OCI-LY3 (cell line): ENCODE measurements at regions not wholly inside any gene's neighbourhood (a gene's known extent, or its start where the extent isn't known, plus 50 kb on each side); places are given as distances from the start of the nearest gene placed in this dataset.

Experiments
- H2AFZ ChIP-seq: fragments of 200-600, 300-600 bp; shearing (Covaris generic); 2 replicates; pipeline ENCODE4 v1.6.0; 2014; ENCODE audit warnings: antibody characterized with exemption, low read depth, low read length
- H3K27ac ChIP-seq: fragments of 200-600, 300-600 bp; sonication (generic); 2 replicates; pipeline ENCODE4 v1.5.1; 2014; ENCODE audit warnings: mild to moderate bottlenecking, low read length, moderate library complexity, mixed read lengths
- H3K27me3 ChIP-seq: fragments of 200-600, 300-600 bp; sonication (generic); 2 replicates; pipeline ENCODE4 v1.6.1; 2014; ENCODE audit warnings: low read depth, low read length, mixed read lengths
- H3K36me3 ChIP-seq: fragments of 200-600, 300-600 bp; sonication (generic); replicated peaks from 2 replicates; pipeline ENCODE3; 2014; ENCODE audit warnings: low read depth, low read length, mixed read lengths
- H3K4me1 ChIP-seq: fragments of 300-600, 200-600 bp; sonication (generic); 2 replicates; pipeline ENCODE4 v1.6.1; 2014; ENCODE audit warnings: low read length, mixed read lengths
- H3K4me2 ChIP-seq: fragments of 200-600, 300-600 bp; sonication (generic); 2 replicates; pipeline ENCODE4 v1.6.1; 2014; ENCODE audit warnings: low read length, mixed read lengths
- H3K4me3 ChIP-seq: fragments of 300-600, 200-600 bp; sonication (generic); 2 replicates; pipeline ENCODE4 v1.5.1; 2014; ENCODE audit warnings: antibody characterized with exemption, mild to moderate bottlenecking, low read length, moderate library complexity
- H3K79me2 ChIP-seq: fragments of 300-600, 200-600 bp; shearing (Covaris generic); 2 replicates; pipeline ENCODE4 v1.6.1; 2014; ENCODE audit warnings: mild to moderate bottlenecking, low read length, mixed read lengths
- H3K9ac ChIP-seq: fragments of 300-600, 200-600 bp; shearing (Covaris generic); 2 replicates; pipeline ENCODE4 v1.6.0; 2014; ENCODE audit warnings: mild to moderate bottlenecking, low read length, moderate library complexity
- H3K9me3 ChIP-seq: fragments of 200-600, 300-600 bp; shearing (Covaris generic); 2 replicates; pipeline ENCODE4 v1.6.1; 2014; ENCODE audit warnings: low read length, mixed read lengths; ENCODE audit not compliant: insufficient read depth
- H4K20me1 ChIP-seq: fragments of 200-600, 300-600 bp; sonication (generic); 2 replicates; pipeline ENCODE4 v1.6.1; 2016; ENCODE audit warnings: low read length, mixed read lengths; ENCODE audit not compliant: insufficient read depth
- EZH2phosphoT487 ChIP-seq: fragments of 200-600 bp; shearing (Covaris generic); IDR thresholded peaks from 2 replicates; pipeline ENCODE4 v1.6.1; 2018; ENCODE audit warnings: antibody characterized with exemption, mixed run types, low read depth
- TF ChIP-seq, protein P1 (sequence below): fragments of 200-600, 300-600 bp; sonication (generic); IDR thresholded peaks from 2 replicates; pipeline ENCODE4 v1.5.1; 2014; ENCODE audit warnings: antibody characterized with exemption, low read length, low read depth

DNA sequence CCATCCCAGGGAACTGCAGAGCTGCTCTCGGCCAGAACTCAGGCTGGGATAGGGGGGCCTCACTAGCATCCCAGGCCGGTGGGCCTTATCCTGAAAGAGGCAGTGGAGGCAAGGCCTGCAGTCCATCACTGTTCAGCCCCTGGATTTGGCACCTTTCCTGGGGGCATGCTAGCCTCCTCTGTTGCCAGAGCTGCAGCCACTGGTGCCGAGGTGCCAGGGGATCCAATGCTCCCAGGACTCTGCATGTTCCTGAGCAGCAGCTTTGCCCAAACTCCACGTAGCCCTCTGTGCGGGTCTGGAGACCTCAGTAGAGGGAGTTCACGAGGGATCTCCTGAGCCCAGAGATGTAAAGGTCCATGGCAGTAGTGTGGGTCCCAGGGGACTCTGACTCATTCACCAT is 551.7 kb upstream of the AMOT start:
- peak overlapping the region; percentile 24; the same call in 1 of the 2 replicates for H3K4me2 ChIP-seq
- no peak overlapping the region for H3K9ac ChIP-seq
- H3K4me1 ChIP-seq, result peaks cover 21% of the 10 kb centered on the region
- H3K27me3 ChIP-seq, result no peaks in the 10 kb centered on the region
- no peaks in the 10 kb centered on the region for H4K20me1 ChIP-seq
- no peak overlapping the region for H2AFZ ChIP-seq
- no peaks in the 10 kb centered on the region for H3K36me3 ChIP-seq
- H3K4me3 ChIP-seq, result no peak overlapping the region
- no peak for TF ChIP-seq EZH2phosphoT487
- TF ChIP-seq, protein P1, sequence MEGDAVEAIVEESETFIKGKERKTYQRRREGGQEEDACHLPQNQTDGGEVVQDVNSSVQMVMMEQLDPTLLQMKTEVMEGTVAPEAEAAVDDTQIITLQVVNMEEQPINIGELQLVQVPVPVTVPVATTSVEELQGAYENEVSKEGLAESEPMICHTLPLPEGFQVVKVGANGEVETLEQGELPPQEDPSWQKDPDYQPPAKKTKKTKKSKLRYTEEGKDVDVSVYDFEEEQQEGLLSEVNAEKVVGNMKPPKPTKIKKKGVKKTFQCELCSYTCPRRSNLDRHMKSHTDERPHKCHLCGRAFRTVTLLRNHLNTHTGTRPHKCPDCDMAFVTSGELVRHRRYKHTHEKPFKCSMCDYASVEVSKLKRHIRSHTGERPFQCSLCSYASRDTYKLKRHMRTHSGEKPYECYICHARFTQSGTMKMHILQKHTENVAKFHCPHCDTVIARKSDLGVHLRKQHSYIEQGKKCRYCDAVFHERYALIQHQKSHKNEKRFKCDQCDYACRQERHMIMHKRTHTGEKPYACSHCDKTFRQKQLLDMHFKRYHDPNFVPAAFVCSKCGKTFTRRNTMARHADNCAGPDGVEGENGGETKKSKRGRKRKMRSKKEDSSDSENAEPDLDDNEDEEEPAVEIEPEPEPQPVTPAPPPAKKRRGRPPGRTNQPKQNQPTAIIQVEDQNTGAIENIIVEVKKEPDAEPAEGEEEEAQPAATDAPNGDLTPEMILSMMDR, result no peak
- no peaks in the 10 kb centered on the region for H3K9me3 ChIP-seq
- H3K79me2 ChIP-seq, result no peaks in the 10 kb centered on the region
- H3K27ac ChIP-seq, result no peak overlapping the region

DNA sequence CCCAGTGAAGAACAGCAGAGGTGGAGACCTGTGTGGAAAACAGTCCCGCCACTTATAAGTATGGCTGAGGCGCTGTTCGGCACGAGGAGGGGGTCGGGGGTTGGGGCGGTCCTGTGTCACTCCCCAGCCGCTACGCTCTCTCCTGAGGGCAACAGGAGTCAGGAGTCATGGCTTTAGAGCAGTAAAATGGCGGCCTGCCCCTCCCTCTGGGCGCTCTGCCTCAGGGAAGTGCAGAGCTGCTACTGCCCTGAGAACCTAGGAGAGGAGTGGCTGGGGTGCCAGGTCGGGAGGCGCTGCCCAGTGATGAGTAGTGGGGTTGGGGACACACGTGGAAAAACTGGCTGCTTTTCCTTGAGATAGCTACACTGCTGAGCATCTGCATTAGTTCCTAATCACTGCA is 551.2 kb upstream of the AMOT start:
- Histone ChIP-seq H3K4me1 (peaks cover 21% of the 10 kb centered on the region), H3K79me2 (no peaks in the 10 kb centered on the region), H2AFZ (no peak overlapping the region), H3K36me3 (no peaks in the 10 kb centered on the region), H4K20me1 (no peaks in the 10 kb centered on the region), H3K4me2 (no peak overlapping the region), H3K9ac (no peak overlapping the region), H3K9me3 (no peaks in the 10 kb centered on the region), H3K4me3 (no peak overlapping the region), H3K27ac (no peak overlapping the region), H3K27me3 (no peaks in the 10 kb centered on the region)
- TF ChIP-seq EZH2phosphoT487, result no peak
- TF ChIP-seq, protein P1, result no peak

DNA sequence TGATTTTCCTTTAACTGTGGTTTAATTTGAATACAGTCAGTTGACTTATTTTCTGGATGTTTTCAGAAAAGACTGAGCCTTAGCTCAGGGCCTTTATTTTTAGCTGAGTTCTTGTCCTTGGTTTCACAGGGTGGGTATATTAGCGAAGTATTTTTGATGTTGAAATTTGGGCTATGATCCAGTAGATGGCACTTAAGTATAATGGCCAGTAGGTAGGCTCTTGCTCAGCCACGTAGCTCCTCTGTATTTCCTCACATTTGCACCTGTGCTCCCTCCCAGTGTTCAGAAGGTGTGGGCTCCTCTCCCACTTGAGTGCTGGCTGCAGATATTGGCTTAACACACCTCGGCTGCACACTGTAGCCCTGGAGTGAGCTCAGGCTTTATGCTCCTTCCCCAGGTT is 549.9 kb upstream of the AMOT start:
- Histone ChIP-seq H3K27me3 (no peaks in the 10 kb centered on the region), H3K27ac (no peak overlapping the region), H3K36me3 (no peaks in the 10 kb centered on the region), H3K79me2 (no peaks in the 10 kb centered on the region), H2AFZ (no peak overlapping the region), H3K9ac (no peak overlapping the region), H3K9me3 (no peaks in the 10 kb centered on the region), H3K4me1 (peaks cover 21% of the 10 kb centered on the region), H3K4me3 (no peak overlapping the region), H4K20me1 (no peaks in the 10 kb centered on the region), H3K4me2 (peak overlapping the region; percentile 30; the same call in 1 of the 2 replicates)
- TF ChIP-seq, protein P1, result peak; percentile 56
- TF ChIP-seq EZH2phosphoT487, result no peak

DNA sequence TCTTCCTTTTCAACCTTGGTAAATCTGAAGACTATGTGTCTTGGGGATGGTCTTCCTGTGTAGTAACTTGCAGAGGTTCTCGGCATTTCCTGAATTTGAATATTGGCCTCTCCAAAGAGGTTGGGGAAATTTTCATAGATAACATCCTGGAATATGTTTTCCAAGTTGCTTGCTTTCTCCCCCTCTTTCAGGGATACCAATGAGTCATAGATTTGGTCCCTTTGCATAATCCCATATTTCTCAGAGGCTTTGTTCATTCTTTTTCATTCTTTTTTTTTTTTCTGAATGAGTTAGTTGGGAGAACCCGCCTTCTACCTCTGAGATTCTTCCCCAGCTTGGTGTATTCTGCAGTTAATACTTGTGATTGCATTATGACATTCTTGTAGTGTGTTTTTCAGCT is 549.2 kb upstream of the AMOT start:
- Histone ChIP-seq H3K9ac (no peak overlapping the region), H3K4me1 (peaks cover 21% of the 10 kb centered on the region), H3K9me3 (no peaks in the 10 kb centered on the region), H4K20me1 (no peaks in the 10 kb centered on the region), H3K4me3 (no peak overlapping the region), H2AFZ (no peak overlapping the region), H3K4me2 (no peak overlapping the region), H3K79me2 (no peaks in the 10 kb centered on the region), H3K36me3 (no peaks in the 10 kb centered on the region), H3K27me3 (no peaks in the 10 kb centered on the region), H3K27ac (no peak overlapping the region)
- TF ChIP-seq, protein P1, result no peak
- no peak for TF ChIP-seq EZH2phosphoT487
